K562 (cell line): ENCODE measurements at regions not wholly inside any gene's neighbourhood (a gene's known extent, or its start where the extent isn't known, plus 50 kb on each side); places are given as distances from the start of the nearest gene placed in this dataset.

Source experiments
- ATAC-seq: fragments of 200-7000 bp; cut with Tn5 transposase; 3 replicates; pipeline ENCODE4 v1.9.1; 2020; ENCODE audit warnings: moderate library complexity
- BruUV-seq: library from RNA; stranded (reverse); fragments of 400-500 nt; replicated peaks from 2 replicates; lab custom pipeline; 2021; lab: Mats Ljungman, UMichigan
- CTCF ChIA-PET: fragments of 300-600 bp; formaldehyde crosslinking; extraction: SDS; loops from one replicate; lab custom pipeline; 2021; ENCODE audit warnings: low intra/inter-chr PET ratio; lab: Yijun Ruan, JAX
- POLR2A ChIA-PET: fragments of 300-600, 350-650 bp; sonication (Branson Sonifier 250); formaldehyde crosslinking; extraction: SDS; loops from one replicate; lab custom pipeline; 2021; ENCODE audit warnings: antibody characterized with exemption, inconsistent platforms; lab: Yijun Ruan, JAX
- DNase-seq, 4 experiments: peaks; one replicate each; pipeline versions ENCODE4 v3.0.0 to v3.0.0-alpha.2; 2011 to 2018; ENCODE audit warnings: low spot score in 3 of 4, mixed read lengths in 3 of 4; ENCODE audit errors: extremely low read depth in 1 of 4
- FAIRE-seq: peaks from 2 replicates; lab custom pipeline; 2011; peaks lifted over from hg19 to GRCh38; lab: Jason Lieb, UNC
- H2AFZ ChIP-seq: 2 replicates; pipeline ENCODE4 v1.6.0; 2011; ENCODE audit warnings: low read depth, low read length, control low read depth, inconsistent platforms
- H3K27ac ChIP-seq: fragments of 200-600 bp; 3 replicates; pipeline ENCODE4 v1.8.0; 2011; ENCODE audit warnings: low read depth, mild to moderate bottlenecking, control low read depth, inconsistent platforms, low read length, moderate library complexity, mixed read lengths; ENCODE audit errors: extremely low read depth
- H3K27me3 ChIP-seq, 2 experiments: fragments of 300-600 bp in 1 of 2; 2 replicates in 1 of 2; 3 replicates in 1 of 2; pipeline versions ENCODE4 v1.6.0 to v1.8.0; 2011; ENCODE audit warnings: inconsistent platforms in 2 of 2, low read length in 2 of 2, mild to moderate bottlenecking in 1 of 2, mixed read lengths in 1 of 2, moderate library complexity in 1 of 2; ENCODE audit not compliant: control insufficient read depth in 2 of 2, insufficient read depth in 2 of 2
- H3K36me3 ChIP-seq: fragments of 300-600 bp; 3 replicates; pipeline ENCODE4 v1.8.0; 2011; ENCODE audit warnings: mild to moderate bottlenecking, low read length, inconsistent platforms; ENCODE audit not compliant: control insufficient read depth, insufficient read depth
- H3K4me1 ChIP-seq, 2 experiments: fragments of 200-600 bp in 1 of 2; replicated peaks in 1 of 2; 2 replicates in 1 of 2; 3 replicates in 1 of 2; pipeline versions ENCODE4 v1.5.1 to v1.8.0; 2011; ENCODE audit warnings: inconsistent platforms in 2 of 2, low read length in 2 of 2, mild to moderate bottlenecking in 1 of 2, mixed read lengths in 1 of 2, moderate library complexity in 1 of 2; ENCODE audit not compliant: control insufficient read depth in 2 of 2, insufficient read depth in 2 of 2
- H3K4me2 ChIP-seq: 2 replicates; pipeline ENCODE4 v1.6.1; 2011; ENCODE audit warnings: low read length, control low read depth, inconsistent platforms, mixed read lengths; ENCODE audit not compliant: insufficient read depth
- H3K4me3 ChIP-seq: fragments of 200-600 bp; sonication (generic), shearing (Covaris generic); 2 replicates; pipeline ENCODE4 v1.5.1; 2016; ENCODE audit warnings: control low read depth, inconsistent platforms
- H3K79me2 ChIP-seq: fragments of 200-600 bp; 3 replicates; pipeline ENCODE4 v1.8.0; 2011; ENCODE audit warnings: low read length, inconsistent platforms; ENCODE audit not compliant: control insufficient read depth, insufficient read depth
- H3K9ac ChIP-seq, 2 experiments: 2 replicates each; pipeline versions ENCODE4 v1.6.0 to v1.6.1; 2011; ENCODE audit warnings: low read depth in 2 of 2, low read length in 2 of 2, control low read depth in 1 of 2, inconsistent platforms in 1 of 2, mild to moderate bottlenecking in 1 of 2, mixed read lengths in 1 of 2; ENCODE audit not compliant: insufficient read depth in 1 of 2
- H3K9me1 ChIP-seq: one replicate; pipeline ENCODE4 v1.6.0; 2011; ENCODE audit warnings: inconsistent platforms, mild to moderate bottlenecking, low read length, moderate library complexity; ENCODE audit not compliant: control insufficient read depth, insufficient read depth
- H3K9me3 ChIP-seq: replicated peaks from 2 replicates; pipeline ENCODE4 v1.5.1; 2011; ENCODE audit warnings: low read depth, low read length, inconsistent platforms; ENCODE audit not compliant: control insufficient read depth, insufficient read depth
- H4K20me1 ChIP-seq: replicated peaks from 2 replicates; pipeline ENCODE4 v1.6.1; 2011; ENCODE audit warnings: low read length, inconsistent platforms, mixed read lengths; ENCODE audit not compliant: control insufficient read depth, insufficient read depth
- CBX1 ChIP-seq: sonication (generic); IDR thresholded peaks from 2 replicates; pipeline ENCODE4 v1.6.1; 2016; ENCODE audit warnings: antibody characterized with exemption, low read depth, mild to moderate bottlenecking
- CREB3 ChIP-seq: fragments of 450-650 bp; conservative IDR thresholded peaks from 2 replicates; pipeline ENCODE4 v1.6.1; 2016; ENCODE audit warnings: missing genetic modification characterization, low read depth, mild to moderate bottlenecking, missing compliant biosample characterization, moderate library complexity
- CXXC5 ChIP-seq: fragments of 250-450 bp; sonication (Bioruptor Pico); IDR thresholded peaks from 2 replicates; pipeline ENCODE4 v1.8.0; 2022; ENCODE audit warnings: inconsistent platforms, mild to moderate bottlenecking, moderate library complexity
- DDX20 ChIP-seq: fragments of 450-650 bp; IDR thresholded peaks from 2 replicates; pipeline ENCODE4 v1.6.1; 2016; ENCODE audit warnings: missing genetic modification characterization, low read depth, mild to moderate bottlenecking, missing compliant biosample characterization, moderate library complexity
- EP400 ChIP-seq: fragments of 450-650 bp; IDR thresholded peaks from 2 replicates; pipeline ENCODE4 v1.6.1; 2017; ENCODE audit warnings: antibody characterized with exemption, mild to moderate bottlenecking, moderate library complexity
- ERF ChIP-seq: fragments of 450-650 bp; formaldehyde crosslinking; IDR thresholded peaks from 2 replicates; pipeline ENCODE4 v1.4.0; 2020; ENCODE audit warnings: mild to moderate bottlenecking, mixed read lengths
- ESRRA ChIP-seq: fragments of 450-650 bp; IDR thresholded peaks from 2 replicates; pipeline ENCODE4 v1.6.1; 2014; ENCODE audit warnings: low read depth, mild to moderate bottlenecking, moderate library complexity, borderline replicate concordance
- FOXJ2 ChIP-seq: fragments of 200-800 bp; sonication (Bioruptor generic); IDR thresholded peaks from 2 replicates; pipeline ENCODE4 v1.6.1; 2016; ENCODE audit warnings: missing genetic modification characterization, missing compliant biosample characterization
- GATAD2A ChIP-seq: fragments of 450-650 bp; IDR thresholded peaks from 2 replicates; pipeline ENCODE4 v1.6.1; 2017
- JUND ChIP-seq, 2 experiments: IDR thresholded peaks; 2 replicates in 1 of 2; 3 replicates in 1 of 2; pipeline ENCODE4 v1.6.1; 2011; ENCODE audit warnings: borderline replicate concordance in 2 of 2, low read depth in 2 of 2, low read length in 2 of 2, improper control_type of control experiment in 1 of 2, missing biosample characterization in 1 of 2, missing genetic modification characterization in 1 of 2, missing genetic modification reagents in 1 of 2
- MAFF ChIP-seq: IDR thresholded peaks from 2 replicates; pipeline ENCODE4 v1.6.1; 2012; ENCODE audit warnings: low read length, improper control_type of control experiment
- MCM3 ChIP-seq: fragments of 450-650 bp; IDR thresholded peaks from 2 replicates; pipeline ENCODE4 v1.6.1; 2016
- MEF2D ChIP-seq: conservative IDR thresholded peaks from 2 replicates; pipeline ENCODE4 v1.6.1; 2016; ENCODE audit warnings: low read depth, missing genetic modification characterization, missing compliant biosample characterization
- MYBL2 ChIP-seq, 2 experiments: fragments of 450-650 bp in 1 of 2; sonication (generic) in 1 of 2; formaldehyde crosslinking in 1 of 2; IDR thresholded peaks; 2 replicates each; pipeline versions ENCODE4 v1.6.1 to v1.8.1; 2017 to 2022; ENCODE audit warnings: borderline replicate concordance in 1 of 2, inconsistent platforms in 1 of 2, low read depth in 1 of 2, mild to moderate bottlenecking in 1 of 2, missing genetic modification reagents in 1 of 2, moderate library complexity in 1 of 2
- PCBP1 ChIP-seq: fragments of 200-400 bp; formaldehyde crosslinking; IDR thresholded peaks from 2 replicates; pipeline ENCODE4 v1.6.1; 2018; ENCODE audit warnings: mild to moderate bottlenecking, low read depth, low read length; ENCODE audit not compliant: poor library complexity, severe bottlenecking
- PML ChIP-seq: IDR thresholded peaks from 2 replicates; pipeline ENCODE4 v1.6.1; 2012; ENCODE audit warnings: low read length, inconsistent platforms
- RBFOX2 ChIP-seq: fragments of 200-400 bp; formaldehyde crosslinking; IDR thresholded peaks from 2 replicates; pipeline ENCODE4 v1.6.1; 2017; ENCODE audit warnings: low read depth, mild to moderate bottlenecking, low read length, moderate library complexity
- RBM17 ChIP-seq: fragments of 200-400 bp; formaldehyde crosslinking; IDR thresholded peaks from 2 replicates; pipeline ENCODE4 v1.6.1; 2017; ENCODE audit warnings: low read depth, mild to moderate bottlenecking, low read length, borderline replicate concordance
- SMAD1 ChIP-seq: fragments of 150-350 bp; IDR thresholded peaks from 2 replicates; pipeline ENCODE4 v1.6.1; 2014; ENCODE audit warnings: low read length, low read depth; ENCODE audit not compliant: partially characterized antibody
- TCF7 ChIP-seq: sonication (generic); IDR thresholded peaks from 2 replicates; pipeline ENCODE4 v1.6.1; 2016; ENCODE audit warnings: antibody characterized with exemption, borderline replicate concordance
- ZNF12 ChIP-seq: sonication (generic); formaldehyde crosslinking; IDR thresholded peaks from 2 replicates; pipeline ENCODE4 v1.4.0; 2020; ENCODE audit warnings: mild to moderate bottlenecking, missing genetic modification reagents
- ZNF3 ChIP-seq: fragments of 250-450 bp; sonication (Bioruptor Pico); IDR thresholded peaks from 2 replicates; pipeline ENCODE4 v1.5.0; 2021; ENCODE audit warnings: mild to moderate bottlenecking, moderate library complexity
- ZNF586 ChIP-seq: fragments of 450-650 bp; formaldehyde crosslinking; conservative IDR thresholded peaks from 2 replicates; pipeline ENCODE4 v1.4.0; 2020; ENCODE audit warnings: mild to moderate bottlenecking, moderate library complexity
- WGBS: fragments of 100-300 bp; shearing (Covaris generic); methylation state at CpG from one replicate; pipeline ENCODE4 v1.1.6; 2016; ENCODE audit warnings: low coverage, mixed read lengths; ENCODE audit not compliant: insufficient coverage; ENCODE audit errors: missing lambda C conversion rate; 5-methylcytosine and 5-hydroxymethylcytosine counted together
- in situ Hi-C: fragments of 300-500 bp; cut with MboI; formaldehyde crosslinking; loops from 4 replicates; pipeline ENCODE4 v1.15.0; 2018; ENCODE audit warnings: inconsistent platforms, mixed read lengths
- intact Hi-C: fragments of 100-400 bp; cut with micrococcal nuclease; formaldehyde crosslinking; loops from 2 replicates; pipeline ENCODE4 v1.14.2; 2022

GRCh38 chr2:39523308-39524044 is 86.4 kb upstream of the MAP4K3 start:
- DNase-seq = peak in 2 of 4 experiments; percentile 43 to 53
- Histone ChIP-seq H3K79me2 (no peaks in the 10 kb centered on the region), H3K27me3 (no peaks in the 10 kb centered on the region), H3K9me3 (peaks cover 7% of the 10 kb centered on the region), H3K27ac (peak overlapping the region; percentile 18; the same call in 2 of the 3 replicates), H3K4me1 (peaks cover 0 to 16% of the 10 kb centered on the region in 2 experiments; a peak in 3 of 5 replicates), H4K20me1 (no peaks in the 10 kb centered on the region), H3K9ac (no peak overlapping the region; a peak in 1 of 4 replicates), H3K4me3 (no peak overlapping the region), H3K4me2 (peak overlapping the region; percentile 28; the same call in 1 of the 2 replicates), H2AFZ (peak overlapping the region; percentile 48; the same call in 1 of the 2 replicates), H3K9me1 (no peaks in the 10 kb centered on the region), H3K36me3 (no peaks in the 10 kb centered on the region)
- FAIRE-seq = peak; percentile 6
- peak; percentile 87 for ATAC-seq
- ChIA-PET POLR2A (interaction anchor here (0.6 to 1.3 kb wide), 7 partner anchors 10 to 42 kb away, joined by 3 to 6 read pairs (median 3); no protein-coding TSS in a partner anchor), CTCF (no interaction called here)
- intact Hi-C loops = no loop called here
- WGBS = 6% methylated on average over 2 of the region's 2 CpGs
- BruUV-seq = no TSS peak
- in situ Hi-C loops = no loop called here
- TF ChIP-seq FOXJ2 (tag) = no peak
- no peak for TF ChIP-seq MCM3
- no peak for TF ChIP-seq DDX20
- no peak for TF ChIP-seq CREB3
- TF ChIP-seq MEF2D = no peak
- no peak for TF ChIP-seq EP400
- 0 out of 2 replicates have a peak, but pooled peaks have one; percentile 41 for TF ChIP-seq JUND (IDR thresholded peaks at IDR 0.05; ENCODE audit: borderline replicate concordance, low read depth, low read length)
- TF ChIP-seq JUND (tag; IDR thresholded peaks at IDR 0.05; ENCODE audit: borderline replicate concordance, low read depth, low read length) = peak; percentile 77; the same call in 2 of the 3 replicates
- TF ChIP-seq SMAD1 = no peak
- TF ChIP-seq PCBP1 = no peak
- no peak for TF ChIP-seq CXXC5 (CRISPR knock-in tag)
- no peak for TF ChIP-seq TCF7
- TF ChIP-seq ZNF586 (CRISPR knock-in tag) = no peak
- no peak for TF ChIP-seq PML
- no peak for TF ChIP-seq ZNF12 (CRISPR knock-in tag)
- TF ChIP-seq GATAD2A = no peak
- TF ChIP-seq RBFOX2 = no peak
- TF ChIP-seq ESRRA = no peak
- TF ChIP-seq CBX1 = no peak
- no peak for TF ChIP-seq ZNF3 (CRISPR knock-in tag)
- no peak for TF ChIP-seq ERF (CRISPR knock-in tag)
- peak; percentile 65; the same call in 1 of the 2 replicates for TF ChIP-seq MAFF
- no peak for TF ChIP-seq RBM17
- no peak for TF ChIP-seq MYBL2 (IDR thresholded peaks at IDR 0.05; ENCODE audit: low read depth)
- no peak for TF ChIP-seq MYBL2 (CRISPR knock-in tag; IDR thresholded peaks at IDR 0.05; ENCODE audit: borderline replicate concordance)
